Fibroblast of skin of left quadriceps (primary cell): ENCODE measurements at regions not wholly inside any gene's neighbourhood (a gene's known extent, or its start where the extent isn't known, plus 50 kb on each side); places are given as distances from the start of the nearest gene placed in this dataset.
A peak's percentile ranks its signal among the peaks of the same experiment; 100 is the strongest.
"Not testable (repeated sequence)": the region's sequence is repeated elsewhere in the genome, so short reads cannot be mapped to it uniquely, and the experiment has no call there.

Experiments used
- DNase-seq, 2 experiments: peaks; one replicate each; pipeline ENCODE4 v3.0.0-alpha.2; 2013; ENCODE audit warnings: low read depth in 2 of 2

DNA sequence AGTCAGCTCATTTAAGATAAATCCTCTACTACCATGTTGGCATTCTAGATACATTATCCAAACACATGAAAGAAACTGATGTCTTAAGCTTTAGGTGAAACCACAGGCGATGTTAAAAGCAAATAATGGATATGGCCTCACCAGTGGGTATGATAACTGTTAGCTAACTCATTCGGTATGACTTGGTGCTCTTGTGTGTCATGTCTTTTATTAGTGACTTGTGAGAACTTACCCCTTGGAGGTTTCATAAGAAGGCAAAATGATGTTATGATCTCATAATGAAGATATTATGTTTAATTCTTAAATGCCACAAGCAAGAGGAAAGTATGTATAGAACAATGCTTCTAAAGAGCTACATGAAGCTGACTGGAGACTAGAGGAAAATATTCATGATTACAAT is 1227.0 kb downstream of the EFNA5 start:
- DNase-seq = peak in 1 of 2 experiments; percentile 1

DNA sequence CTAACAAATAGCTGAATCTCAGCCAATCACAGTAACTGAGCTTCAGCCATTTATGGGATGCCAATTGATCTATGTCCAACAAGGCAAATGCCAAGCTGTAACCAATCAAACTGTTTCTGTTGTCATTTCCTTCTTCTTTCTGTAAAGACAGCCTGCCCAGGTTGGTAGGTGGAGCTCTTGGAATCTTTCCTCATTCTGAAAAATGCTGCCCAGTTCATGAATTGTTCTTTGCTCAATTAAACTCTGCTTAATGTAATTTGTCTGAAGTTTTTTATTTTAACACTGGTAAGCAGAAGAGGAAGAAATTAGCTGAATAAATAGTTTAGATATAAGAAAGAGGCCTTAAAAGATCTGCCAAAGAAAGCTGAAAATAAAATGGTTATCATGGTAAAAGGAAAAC is 1235.6 kb downstream of the EFNA5 start:
- DNase-seq = no peak

DNA sequence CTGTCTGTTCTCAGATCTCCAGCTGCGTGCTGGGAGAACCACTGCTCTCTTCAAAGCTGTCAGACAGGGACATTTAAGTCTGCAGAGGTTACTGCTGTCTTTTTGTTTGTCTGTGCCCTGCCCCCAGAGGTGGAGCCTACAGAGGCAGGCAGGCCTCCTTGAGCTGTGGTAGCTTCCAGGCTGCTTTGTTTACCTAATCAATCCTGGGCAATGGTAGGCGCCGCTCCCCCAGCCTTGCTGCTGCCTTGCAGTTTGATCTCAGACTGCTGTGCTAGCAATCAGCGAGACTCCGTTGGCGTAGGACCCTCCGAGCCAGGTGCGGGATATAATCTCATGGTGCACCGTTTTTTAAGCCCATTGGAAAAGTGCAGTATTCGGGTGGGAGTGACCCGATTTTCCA is 1240.0 kb downstream of the EFNA5 start:
- not testable (repeated sequence) for DNase-seq

DNA sequence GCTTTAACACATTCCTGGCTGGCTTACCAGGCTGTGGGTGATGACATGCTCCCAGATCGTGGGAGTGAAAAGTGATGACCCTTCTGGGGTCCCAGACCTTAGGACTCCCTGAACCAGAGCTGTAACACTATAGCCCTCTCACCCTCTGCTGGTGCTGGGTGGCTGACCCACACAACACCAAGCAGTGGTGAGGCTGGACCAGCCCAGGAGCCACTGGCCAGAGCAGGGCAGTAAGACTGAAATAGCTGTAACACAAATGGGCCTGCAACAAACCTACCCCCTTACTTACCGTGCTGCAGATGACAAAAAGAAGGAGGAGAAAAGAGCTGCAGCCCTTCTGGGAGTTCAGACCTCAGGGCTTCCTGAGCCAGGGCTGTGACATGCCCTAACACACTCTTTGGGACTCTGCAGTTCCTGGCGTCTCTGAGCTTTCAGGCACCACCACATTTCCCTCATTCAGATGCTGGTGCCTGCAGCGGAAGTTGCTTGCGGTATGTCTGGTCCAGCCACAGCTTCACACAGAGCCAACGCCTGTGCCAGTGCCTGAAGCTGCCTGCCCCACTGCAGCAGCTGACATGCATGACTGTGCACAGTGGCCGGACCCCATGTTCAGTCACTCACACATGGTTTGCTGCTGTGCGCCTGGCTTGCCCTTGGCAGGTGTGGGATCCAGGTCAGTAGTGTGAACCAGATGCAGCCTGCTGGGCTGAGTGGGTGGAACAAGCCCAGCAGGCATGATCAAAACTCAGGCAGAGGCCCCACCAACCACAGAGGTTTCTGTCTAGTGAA is 1247.4 kb downstream of the EFNA5 start:
- DNase-seq = no peak

DNA sequence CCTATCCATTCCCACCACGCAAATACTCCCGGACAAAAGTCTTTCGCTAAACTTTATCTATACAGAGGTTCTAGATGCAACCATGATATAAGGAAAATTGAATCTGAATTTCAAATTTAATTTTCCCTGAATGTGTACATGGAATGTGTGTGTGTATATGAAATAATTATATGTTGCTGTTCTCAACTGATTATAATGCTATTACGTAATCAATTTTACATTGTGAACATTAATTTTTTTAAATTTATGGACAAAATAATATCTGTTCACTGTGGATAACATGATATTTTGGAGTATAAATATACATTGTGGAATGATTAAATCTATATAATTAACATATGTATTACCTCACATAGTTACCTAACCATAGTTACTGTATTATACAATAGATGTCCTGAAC is 1250.6 kb downstream of the EFNA5 start:
- DNase-seq = no peak

GRCh38 chr5:106418196-106418595 is 1252.5 kb downstream of the EFNA5 start:
- DNase-seq = no peak

DNA sequence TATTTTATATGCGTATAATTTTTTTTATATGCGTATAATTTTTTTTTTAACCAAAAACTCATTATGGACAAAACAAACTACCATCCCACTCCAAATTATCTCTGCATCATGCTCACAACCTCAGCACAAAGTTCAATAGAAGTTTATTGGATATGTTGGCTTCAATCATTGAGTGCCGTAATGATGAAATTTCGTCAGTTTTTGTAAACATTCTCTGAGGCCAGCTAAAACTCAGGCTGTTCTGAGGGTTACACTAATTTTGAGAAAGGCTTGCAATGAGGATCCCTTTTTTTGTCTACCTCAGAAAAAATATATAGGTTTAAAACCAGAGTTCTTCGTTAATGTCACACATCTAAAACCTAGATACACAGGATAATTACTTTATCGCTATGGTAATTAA is 1253.2 kb downstream of the EFNA5 start:
- no peak for DNase-seq

GRCh38 chr5:106417163-106417562 is 1253.6 kb downstream of the EFNA5 start:
- DNase-seq = no peak

DNA sequence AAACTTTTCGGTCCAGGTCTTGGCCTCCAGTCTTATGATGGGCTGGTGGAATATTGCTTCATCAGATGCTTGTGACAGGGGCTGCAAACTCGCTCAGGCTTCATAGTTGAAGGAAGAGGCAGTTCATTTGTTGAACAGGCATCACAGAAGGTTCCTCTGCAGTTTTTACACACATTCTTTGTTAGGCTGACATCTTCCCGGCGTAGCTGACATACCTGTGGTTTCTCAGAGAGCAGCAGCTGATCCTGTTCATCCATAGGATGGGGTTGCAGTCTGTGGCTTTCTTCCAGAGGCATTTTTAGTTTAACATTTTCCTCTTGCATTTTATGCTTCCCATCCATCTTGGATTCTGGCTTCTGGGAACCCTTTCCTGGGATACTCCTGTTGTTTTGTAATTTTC is 1255.2 kb downstream of the EFNA5 start:
- DNase-seq = peak; percentile 93

GRCh38 chr5:106414342-106414741 is 1256.4 kb downstream of the EFNA5 start:
- DNase-seq = no peak

DNA sequence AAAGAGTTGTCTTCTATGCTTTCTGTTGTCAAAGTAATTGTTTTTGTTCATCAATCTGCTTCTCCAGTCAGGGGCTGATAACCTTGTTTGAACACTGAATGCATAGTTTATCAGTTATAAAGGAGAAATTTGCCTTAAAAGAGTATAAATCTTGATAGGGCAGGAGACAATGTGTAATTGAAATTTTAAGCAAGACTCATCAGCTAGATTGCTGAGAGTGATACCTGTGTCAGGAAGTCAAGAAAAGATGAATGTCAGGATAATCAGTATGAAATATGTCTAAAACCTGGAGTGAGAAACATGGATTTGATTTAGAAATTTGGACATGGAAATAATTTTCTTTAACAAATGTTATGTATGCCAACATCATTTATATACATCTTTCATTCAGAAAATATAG is 1258.1 kb downstream of the EFNA5 start:
- no peak for DNase-seq

DNA sequence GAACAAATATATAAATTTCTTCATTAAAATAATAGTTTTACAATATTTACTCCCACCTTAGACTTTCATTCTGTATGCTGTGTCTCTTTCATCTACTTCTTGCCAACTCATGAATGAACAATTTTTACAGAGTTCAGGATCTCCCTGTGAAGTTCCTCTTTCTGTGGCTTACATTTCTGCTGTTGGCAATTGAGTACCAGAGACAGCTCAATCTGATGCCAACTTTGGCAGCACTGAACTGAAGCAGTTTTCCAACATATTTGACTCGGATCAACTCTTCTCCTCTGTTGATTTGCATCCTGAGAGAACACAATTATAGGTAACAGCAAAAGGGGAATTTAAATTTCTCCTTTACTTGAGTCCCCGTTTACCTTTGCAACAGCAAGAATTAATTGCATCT is 1262.2 kb downstream of the EFNA5 start:
- no peak for DNase-seq

DNA sequence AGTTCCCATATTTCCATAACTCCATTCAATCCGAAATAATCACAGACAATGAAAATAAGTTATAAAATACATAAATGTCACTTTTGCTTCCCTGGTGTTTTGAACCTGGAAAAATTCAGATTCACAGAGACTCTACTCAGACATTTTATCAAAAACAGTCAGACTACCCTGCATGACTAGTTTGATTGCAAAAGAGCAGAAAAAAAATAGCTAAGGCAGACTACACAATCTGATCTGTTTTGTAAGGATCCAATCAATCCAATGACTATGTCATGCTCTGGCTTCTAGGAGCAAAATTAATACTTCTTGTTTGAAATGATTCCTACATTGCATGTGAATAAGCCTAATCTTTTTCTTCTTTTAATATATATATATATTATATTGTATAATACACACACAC is 1262.6 kb downstream of the EFNA5 start:
- DNase-seq = no peak

- DNase-seq = no peak
Measured at GRCh38 chr5:106401561-106401960, 1269.2 kb downstream of the EFNA5 start.

DNA sequence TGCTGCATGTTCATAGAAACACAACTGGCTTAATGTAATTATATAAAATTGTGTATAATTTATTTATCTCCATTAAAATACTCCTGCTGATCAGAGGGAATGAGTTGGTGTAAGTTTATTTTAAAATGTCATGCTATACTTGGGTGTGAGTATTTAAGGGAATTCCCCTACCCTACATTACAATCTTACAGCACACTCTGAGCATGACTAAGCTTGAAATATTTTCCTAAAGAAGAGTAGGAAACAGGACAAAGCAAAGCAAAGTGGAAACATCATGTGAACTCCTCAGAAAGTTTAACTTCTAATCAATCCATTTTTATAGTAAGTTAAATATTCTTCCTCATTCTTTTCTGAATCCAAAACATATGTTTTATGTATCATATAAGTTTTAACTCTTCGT is 1271.3 kb downstream of the EFNA5 start:
- DNase-seq = peak; percentile 40 to 44

DNA sequence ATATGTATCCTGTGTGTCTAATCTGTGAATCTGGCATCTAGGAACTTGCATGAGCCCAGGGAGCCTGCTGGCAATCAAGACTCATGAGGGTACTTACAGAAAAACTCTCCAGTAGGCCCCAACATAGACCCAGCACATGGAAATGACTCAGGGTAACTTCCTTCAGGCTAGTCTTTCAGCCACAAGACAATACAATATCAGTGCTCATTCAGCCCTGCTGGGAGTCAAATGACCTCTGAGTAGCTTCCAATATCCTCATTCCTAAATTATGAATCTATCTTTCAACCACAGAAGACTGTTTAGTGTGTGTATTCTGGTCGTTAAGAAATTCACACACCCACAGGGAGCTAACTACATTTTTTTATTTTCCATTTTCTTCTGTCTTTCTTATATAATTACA is 1273.0 kb downstream of the EFNA5 start:
- DNase-seq = peak; percentile 83

DNA sequence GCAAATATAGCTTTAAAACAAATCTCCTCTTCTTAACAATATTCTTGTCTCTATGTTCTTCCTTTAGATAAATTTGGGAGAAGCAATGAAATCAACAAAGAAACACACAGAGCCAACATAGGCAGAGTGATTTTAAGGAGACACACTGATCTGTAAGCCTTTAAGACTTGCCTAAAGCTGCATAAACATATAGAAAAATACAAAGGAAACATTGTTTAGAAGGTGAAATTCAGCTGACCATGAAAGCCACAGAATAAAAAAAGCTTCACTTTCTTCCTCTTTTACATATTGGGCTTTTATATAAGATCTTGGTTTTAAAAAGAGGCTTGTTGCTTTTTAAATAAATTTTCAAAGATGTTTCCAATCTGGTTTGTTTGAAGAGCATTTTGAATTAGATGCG is 1277.5 kb downstream of the EFNA5 start:
- DNase-seq = no peak

GRCh38 chr5:106392766-106393165 is 1278.0 kb downstream of the EFNA5 start:
- peak in 1 of 2 experiments; percentile 13 for DNase-seq

GRCh38 chr5:106387767-106388166 is 1283.0 kb downstream of the EFNA5 start:
- DNase-seq = not testable (repeated sequence)

- no peak for DNase-seq
Measured at GRCh38 chr5:106386287-106386686, 1284.5 kb downstream of the EFNA5 start.

- peak; percentile 31 to 36 for DNase-seq
Measured at GRCh38 chr5:106380736-106381135, 1290.0 kb downstream of the EFNA5 start.

GRCh38 chr5:106376522-106376921 is 1294.2 kb downstream of the EFNA5 start:
- DNase-seq = peak; percentile 61

GRCh38 chr5:106374956-106375355 is 1295.8 kb downstream of the EFNA5 start:
- no peak for DNase-seq

DNA sequence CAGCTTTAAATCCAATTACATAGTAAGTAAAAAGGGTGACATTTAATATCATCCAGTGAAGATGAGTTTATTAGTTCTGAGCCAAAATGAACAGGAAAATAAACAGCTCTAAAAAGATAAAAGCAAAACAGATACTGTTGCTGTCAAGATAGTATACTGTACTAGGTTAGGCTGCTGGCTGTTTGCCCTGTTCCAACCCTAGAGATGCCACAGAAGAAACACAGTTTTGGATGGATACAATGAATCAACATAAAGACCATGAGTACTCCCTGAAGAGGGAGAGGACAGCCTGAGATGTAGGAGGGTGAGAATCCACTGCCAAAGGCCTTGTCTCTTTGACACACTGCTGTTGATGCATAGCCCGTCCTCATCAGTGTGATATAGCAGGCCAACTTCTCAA is 1302.7 kb downstream of the EFNA5 start:
- no peak for DNase-seq
